ENCODE measurements at regions not wholly inside any gene's neighbourhood (a gene's known extent, or its start where the extent isn't known, plus 50 kb on each side); places are given as distances from the start of the nearest gene placed in this dataset.

DNA sequence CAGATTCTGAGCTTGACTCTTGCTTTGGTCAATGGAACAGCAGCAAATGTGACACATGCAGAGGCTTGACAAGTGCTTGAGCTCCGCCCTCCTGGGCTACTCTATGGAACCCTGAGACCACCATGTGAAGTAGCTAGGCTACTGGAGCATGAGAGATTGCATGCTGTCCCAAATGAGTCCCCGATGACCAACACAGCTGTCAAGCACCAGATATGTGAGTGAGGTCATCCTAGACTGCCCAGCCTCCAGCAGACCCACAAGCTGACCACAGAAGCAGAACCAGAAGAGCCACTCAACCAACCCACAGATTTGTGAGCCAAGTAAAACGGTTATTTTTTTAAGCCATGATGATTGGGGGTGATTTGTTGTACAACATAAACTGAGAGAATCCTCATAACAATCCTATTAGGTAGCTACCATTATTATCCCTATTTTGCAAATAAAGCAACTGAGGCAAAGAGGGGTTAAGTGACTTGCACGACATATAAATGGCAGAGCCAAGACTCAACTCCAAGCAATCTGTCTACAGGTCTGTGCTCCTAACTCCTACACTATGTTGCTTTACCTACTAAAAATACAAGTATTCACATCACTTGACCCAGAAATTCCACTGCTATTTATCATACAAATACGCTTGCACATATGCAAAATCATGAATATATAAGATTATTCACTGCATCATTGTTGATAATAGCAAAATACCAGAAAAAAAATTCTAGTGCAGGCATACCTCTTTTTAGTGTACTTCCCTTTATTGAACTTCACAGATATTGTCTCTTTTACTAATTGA lies 136.2 kb downstream of the NDUFA12 start:
- Histone ChIP-seq H3K27me3 (ENCODE audit: insufficient read depth, low read length) (no peaks in the 10 kb centered on the region), H2AFZ (ENCODE audit: low read depth, low read length, poor library complexity, severe bottlenecking) (no peak overlapping the region), H3K9me2 (ENCODE audit: insufficient read depth) (no peaks in the 10 kb centered on the region), H3K36me3 (ENCODE audit: control insufficient read depth in 1 of 2, insufficient read depth in 2 of 2, low read length in 2 of 2) (no peaks in the 10 kb centered on the region), H3K4me1 (ENCODE audit: control insufficient read depth in 1 of 2, insufficient read depth in 2 of 2, low read length in 2 of 2) (peaks cover 7 to 10% of the 10 kb centered on the region in 2 experiments; a peak in 3 of 4 replicates), H3K27ac (ENCODE audit: low read depth, low read length) (no peak overlapping the region), H3K9ac (ENCODE audit: low read length) (no peak overlapping the region), H3K4me3 (replicated peaks in 1 of 2; ENCODE audit: low read depth in 1 of 2, low read length in 2 of 2) (no peak overlapping the region), H4K20me1 (ENCODE audit: insufficient read depth) (no peaks in the 10 kb centered on the region), H3K4me2 (ENCODE audit: low read length) (no peak overlapping the region), H3K9me3 (ENCODE audit: control insufficient read depth in 1 of 2, insufficient read depth in 1 of 2, low read depth in 1 of 2, low read length in 2 of 2) (no peaks in the 10 kb centered on the region), H3K79me2 (ENCODE audit: insufficient read depth, low read length) (no peaks in the 10 kb centered on the region)
- ChIA-PET RAD21 (ENCODE audit: low non-redundant PET in 1 of 2, low total read pairs in 2 of 2, uncharacterized antibody in 2 of 2, unreplicated experiment in 2 of 2) (no interaction called here), POLR2A (no interaction called here), CTCF (no interaction called here)
- no peak for DNase-seq (ENCODE audit: low read depth, low spot score)
- no TSS peak for BruUV-seq (replicated peaks)
- ATAC-seq = no peak
- intact Hi-C loops (cut with micrococcal nuclease) = no loop called here
- TF ChIP-seq YY1 (IDR thresholded peaks at IDR 0.05; ENCODE audit: extremely low read depth, insufficient replicate concordance, low read depth, low read length) (no peak), FOSL1 (IDR thresholded peaks at IDR 0.05; ENCODE audit: low read depth) (no peak), ATF3 (IDR thresholded peaks at IDR 0.05) (no peak), MAX (IDR thresholded peaks at IDR 0.05) (no peak), CBX3 (IDR thresholded peaks at IDR 0.05; ENCODE audit: low read depth) (no peak), EZH2 (IDR thresholded peaks at IDR 0.05) (no peak), SRF (IDR thresholded peaks at IDR 0.05; ENCODE audit: low read depth) (no peak), ZFX (IDR thresholded peaks at IDR 0.05) (no peak), POLR2AphosphoS5 (IDR thresholded peaks at IDR 0.05; ENCODE audit: low read depth, low read length) (no peak), CEBPB (IDR thresholded peaks at IDR 0.05; ENCODE audit: low read depth) (no peak)
- TF ChIP-seq, protein P1, sequence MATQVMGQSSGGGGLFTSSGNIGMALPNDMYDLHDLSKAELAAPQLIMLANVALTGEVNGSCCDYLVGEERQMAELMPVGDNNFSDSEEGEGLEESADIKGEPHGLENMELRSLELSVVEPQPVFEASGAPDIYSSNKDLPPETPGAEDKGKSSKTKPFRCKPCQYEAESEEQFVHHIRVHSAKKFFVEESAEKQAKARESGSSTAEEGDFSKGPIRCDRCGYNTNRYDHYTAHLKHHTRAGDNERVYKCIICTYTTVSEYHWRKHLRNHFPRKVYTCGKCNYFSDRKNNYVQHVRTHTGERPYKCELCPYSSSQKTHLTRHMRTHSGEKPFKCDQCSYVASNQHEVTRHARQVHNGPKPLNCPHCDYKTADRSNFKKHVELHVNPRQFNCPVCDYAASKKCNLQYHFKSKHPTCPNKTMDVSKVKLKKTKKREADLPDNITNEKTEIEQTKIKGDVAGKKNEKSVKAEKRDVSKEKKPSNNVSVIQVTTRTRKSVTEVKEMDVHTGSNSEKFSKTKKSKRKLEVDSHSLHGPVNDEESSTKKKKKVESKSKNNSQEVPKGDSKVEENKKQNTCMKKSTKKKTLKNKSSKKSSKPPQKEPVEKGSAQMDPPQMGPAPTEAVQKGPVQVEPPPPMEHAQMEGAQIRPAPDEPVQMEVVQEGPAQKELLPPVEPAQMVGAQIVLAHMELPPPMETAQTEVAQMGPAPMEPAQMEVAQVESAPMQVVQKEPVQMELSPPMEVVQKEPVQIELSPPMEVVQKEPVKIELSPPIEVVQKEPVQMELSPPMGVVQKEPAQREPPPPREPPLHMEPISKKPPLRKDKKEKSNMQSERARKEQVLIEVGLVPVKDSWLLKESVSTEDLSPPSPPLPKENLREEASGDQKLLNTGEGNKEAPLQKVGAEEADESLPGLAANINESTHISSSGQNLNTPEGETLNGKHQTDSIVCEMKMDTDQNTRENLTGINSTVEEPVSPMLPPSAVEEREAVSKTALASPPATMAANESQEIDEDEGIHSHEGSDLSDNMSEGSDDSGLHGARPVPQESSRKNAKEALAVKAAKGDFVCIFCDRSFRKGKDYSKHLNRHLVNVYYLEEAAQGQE (IDR thresholded peaks at IDR 0.05; ENCODE audit: low read depth) = no peak

Measured in HCT116 (cell line).